ENCODE measurements at regions not wholly inside any gene's neighbourhood (a gene's known extent, or its start where the extent isn't known, plus 50 kb on each side); places are given as distances from the start of the nearest gene placed in this dataset.

DNA sequence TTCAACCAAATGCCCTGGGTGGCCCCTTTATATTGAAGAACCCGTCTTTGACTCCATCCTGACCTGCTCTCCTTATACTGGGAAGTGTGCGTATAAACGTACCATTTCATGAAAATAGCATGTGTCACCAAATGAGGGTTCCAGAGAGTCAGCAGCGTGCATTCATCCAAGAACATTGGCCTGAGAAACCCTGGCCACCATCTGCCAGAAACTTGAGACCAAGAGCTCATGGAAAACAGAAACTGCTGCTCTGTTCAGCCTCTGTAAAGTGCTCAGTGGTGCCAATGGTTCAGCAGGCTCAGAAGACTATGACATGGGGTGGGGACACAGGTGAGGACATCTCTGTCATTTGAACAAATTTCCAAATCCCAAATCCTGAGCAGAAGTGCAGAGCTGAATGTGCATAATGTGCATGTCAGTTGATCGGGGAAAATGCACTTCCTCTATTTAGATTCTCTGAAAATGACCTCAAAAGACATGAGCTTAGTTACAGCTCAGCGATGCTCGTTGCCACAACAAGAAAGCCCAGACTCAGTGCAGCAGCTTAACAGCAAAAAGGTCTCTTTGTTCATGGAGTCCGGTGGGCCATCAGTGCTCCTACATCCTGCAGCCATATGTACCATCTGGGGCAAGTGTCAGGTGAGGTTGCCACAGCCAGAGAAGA, 176.1 kb downstream of the ATPSCKMT start:
- DNase-seq (ENCODE audit: low read depth, low spot score) = no peak

DNA sequence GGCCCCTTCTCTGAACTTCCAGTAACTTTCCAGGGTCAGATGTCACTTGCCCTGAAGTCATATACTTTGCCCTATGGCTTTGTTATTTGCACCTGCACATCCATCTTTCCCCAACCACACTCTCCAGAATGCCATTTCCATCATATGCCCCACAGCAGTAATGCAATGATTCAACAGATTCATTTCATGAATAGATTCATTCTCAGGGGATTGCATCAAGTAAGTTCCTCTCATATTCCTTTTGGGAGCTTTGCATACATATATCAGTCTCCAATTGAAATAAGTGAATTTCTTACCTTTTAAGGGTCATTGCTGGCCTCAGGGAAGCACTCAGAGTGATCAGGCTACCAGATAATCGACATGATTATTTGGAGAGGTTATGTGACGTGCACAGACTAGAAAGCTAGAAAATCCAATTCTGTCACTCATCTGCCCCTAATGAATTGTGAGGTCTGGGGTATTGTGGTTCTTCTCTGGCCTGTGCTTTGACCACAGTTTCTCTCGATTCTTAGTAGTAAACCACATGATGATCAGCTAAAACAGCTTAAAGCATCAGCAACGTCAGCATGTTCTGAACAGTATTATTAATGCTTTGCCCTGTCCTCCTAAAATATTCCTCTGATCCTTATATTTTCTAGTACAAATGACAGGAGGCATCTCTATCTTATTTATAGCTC, 179.9 kb downstream of the ATPSCKMT start:
- no peak for DNase-seq (ENCODE audit: low read depth, low spot score)

DNA sequence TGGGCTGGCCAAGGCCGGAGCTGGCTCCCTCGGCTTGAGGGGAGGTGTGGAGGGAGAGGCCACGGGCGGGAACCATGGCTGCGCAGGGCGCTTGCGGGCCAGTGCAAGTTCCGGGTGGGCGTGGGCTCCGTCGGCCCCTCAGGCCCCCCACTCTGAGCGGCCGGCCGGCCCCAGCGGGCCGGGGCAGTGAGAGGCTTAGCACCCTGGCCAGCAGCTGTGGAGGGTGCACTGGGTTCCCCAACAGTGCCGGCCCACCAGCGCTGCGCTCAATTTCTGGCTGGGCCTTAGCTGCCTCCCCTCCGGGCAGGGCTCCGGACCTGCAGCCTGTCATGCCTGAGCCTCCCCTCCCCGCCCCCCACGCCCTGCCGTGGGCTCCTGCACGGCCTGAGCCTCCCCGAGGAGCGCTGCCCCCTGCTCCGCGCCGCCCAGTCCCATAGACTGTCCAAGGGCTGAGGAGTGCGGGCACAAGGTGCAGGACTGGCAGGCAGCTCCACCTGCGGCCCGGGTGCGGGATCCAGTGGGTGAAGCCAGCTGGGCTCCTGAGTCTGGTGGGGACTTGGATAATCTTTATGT, 184.2 kb downstream of the ATPSCKMT start:
- DNase-seq (ENCODE audit: low read depth, low spot score) = no peak

DNA sequence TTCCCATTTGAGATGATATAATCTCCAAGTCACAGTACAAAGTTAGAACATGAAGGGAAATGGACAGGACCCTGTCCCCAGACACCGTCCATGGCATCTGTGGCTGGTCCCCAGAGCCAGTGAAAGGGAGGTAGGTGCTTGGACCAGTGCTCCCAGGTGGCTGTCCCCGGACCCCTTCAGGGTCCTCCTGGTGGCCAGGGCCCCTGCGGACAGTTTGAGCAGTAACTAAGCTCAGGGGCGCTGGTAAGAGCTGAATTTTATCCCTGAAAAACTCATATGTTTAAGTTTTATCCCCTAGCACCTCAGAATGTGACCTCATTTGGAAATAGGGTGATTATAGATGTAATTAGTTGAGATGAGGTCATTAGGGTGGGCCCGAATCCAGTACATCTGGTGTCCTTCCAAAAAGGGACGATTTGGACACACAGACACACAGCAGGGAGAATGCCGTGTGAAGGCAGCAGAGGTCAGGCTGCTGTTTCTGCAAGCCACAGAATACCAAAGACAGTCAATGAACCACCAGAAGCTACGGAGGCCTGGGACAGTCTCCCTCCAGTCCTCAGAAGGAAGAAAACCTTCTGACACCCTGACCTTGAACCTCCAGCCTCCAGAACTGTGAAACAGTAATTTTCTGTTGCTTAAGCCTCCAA, 185.0 kb downstream of the ATPSCKMT start:
- DNase-seq (ENCODE audit: low read depth, low spot score) = no peak

DNA sequence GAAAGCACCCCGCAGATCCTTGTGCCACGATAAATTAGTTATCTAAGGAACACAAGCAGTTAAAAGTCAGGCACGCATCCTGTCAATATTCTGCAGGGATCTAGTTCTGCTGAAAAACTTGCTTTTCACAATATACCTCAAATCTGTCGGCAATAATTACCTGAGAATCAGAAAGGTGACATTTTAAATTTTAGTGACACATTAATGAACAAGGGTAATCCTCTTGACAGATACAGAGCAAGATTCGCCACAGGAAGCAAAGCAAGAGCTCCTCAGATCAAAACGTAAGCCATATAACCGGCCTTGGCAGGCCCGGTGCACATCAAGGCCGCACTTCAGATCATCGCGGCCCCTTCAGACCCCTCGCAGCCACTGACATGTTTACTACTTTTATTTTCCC, 185.7 kb downstream of the ATPSCKMT start:
- no peak for DNase-seq (ENCODE audit: low read depth, low spot score)

DNA sequence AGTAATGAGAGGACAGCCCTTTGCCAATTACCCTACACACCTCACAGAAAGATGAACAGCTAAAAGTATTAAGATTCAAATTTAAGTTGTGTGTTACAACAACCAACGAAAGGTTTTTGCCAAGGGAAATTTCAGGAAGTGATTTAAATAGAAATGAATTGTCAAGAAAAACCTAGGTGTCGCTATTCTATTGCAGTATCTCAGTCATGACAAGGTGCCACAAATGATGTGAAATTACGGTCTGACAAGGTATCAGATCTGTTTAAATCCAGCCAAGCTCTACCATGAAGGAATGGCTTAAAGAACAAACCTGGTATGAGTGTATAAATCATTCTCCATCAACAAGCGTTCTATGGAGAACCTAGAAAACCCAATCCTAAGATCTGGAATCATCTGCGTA, 189.7 kb downstream of the ATPSCKMT start:
- no peak for DNase-seq (ENCODE audit: low read depth, low spot score)

DNA sequence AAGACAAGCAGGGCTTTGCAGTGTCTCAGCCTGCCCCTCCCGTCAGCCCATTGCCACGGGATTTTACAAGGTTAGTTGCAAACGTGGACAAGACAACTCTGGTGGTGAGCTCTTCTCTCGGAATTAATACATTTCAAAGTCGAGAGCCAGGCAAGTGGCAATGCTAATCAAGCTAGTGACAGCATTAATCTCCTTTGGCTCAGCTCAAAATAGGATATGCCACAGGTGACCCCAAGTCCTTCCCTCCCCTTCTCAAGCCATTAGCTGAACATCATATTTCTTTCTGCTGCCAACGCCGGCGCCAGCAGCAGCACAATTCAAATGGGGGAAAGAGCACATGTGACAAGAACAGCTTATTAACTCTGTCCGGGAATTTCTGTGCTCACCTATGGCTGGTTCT, 190.1 kb downstream of the ATPSCKMT start:
- DNase-seq (ENCODE audit: low read depth, low spot score) = no peak

DNA sequence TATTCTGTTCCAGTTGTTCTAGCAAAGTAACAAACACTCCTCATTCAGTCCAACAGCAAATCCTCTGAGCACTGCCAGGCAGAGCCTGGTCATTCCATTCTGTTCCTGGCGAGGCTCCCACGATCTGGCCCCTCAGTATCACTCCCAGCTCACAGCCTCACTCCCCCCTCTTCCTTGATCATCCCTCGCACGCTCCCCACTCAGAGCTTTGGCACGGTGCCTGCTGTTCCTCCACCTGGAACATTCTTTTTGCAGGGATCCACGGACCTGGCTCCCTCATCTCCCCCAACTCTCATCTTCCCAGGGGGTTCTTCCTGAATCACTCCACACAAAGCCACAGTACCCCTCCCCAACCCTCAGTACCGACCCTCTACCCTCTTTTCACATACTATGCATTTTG, 192.3 kb downstream of the ATPSCKMT start:
- DNase-seq (ENCODE audit: low read depth, low spot score) = no peak

DNA sequence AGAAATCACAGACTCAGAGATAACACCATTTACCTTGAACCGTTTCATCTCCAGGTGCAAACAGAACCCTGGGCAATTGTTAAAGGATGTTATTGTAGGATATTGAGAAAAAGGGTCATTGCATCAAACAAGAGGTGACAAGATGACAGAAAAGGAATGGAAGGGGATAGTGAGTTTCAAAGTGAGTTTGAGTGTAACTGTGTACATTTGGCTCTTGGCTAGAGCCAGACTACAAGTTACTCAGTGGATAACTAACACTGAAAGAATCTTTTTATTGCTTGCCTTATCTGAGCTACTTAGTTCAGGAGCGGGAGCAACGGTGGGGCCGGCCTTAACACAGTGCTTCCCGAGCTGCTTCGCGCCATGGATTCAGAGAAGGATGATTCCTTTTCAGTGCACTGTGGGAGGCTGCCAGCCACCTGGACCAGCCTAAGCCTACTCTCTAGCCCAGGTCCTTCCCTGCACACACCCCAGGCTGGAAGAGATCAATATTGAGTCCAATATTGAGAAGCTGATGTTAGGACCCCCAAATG, 193.4 kb downstream of the ATPSCKMT start:
- DNase-seq (ENCODE audit: low read depth, low spot score) = no peak

DNA sequence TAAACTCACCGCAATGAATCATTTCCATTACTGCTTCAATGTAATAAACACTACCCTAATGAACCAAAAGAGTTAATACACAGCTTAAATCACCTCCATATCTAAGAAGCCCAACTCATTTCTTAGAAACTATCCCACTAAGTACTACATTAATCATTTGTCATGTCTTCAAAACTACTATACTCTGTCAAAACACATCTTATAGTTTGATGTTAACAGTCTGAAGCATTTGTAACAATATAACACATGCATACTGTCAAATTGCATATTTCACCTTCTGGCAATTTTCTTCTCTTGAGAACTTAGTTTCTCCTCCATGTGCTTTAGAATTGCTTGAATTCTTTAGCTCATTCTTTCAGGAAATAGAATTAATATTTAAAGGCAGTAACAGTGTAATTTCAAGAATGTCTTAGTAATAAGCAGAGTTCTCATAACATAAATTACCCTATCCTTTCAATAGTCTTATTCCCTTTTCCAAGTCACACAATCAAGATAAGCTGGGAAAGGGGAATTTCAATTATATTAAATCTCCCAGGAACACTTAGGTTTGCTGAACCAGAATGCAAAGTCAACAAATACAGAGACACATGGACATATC, 199.7 kb downstream of the ATPSCKMT start:
- no peak for DNase-seq (ENCODE audit: low read depth, low spot score)

DNA sequence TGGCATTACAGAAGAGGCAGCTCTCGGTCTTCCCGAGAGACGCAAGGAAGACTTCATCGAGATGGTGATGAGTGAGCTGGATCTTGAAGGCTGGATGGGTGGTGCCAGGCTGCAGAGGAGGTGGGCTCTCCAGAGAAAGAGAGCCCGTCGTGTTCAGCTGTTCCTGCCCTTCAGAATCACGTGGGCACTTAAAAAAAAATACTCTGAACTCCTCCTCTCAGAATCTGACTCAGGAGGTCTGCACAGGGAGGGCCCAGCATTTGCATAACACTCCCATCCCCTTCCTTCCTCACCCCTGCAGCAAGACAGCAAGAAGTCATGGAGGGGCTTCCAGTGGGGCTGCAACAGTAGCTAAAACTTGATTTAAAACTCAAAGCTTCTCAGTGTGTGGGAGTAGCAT, 203.0 kb downstream of the ATPSCKMT start:
- no peak for DNase-seq (ENCODE audit: low read depth, low spot score)

DNA sequence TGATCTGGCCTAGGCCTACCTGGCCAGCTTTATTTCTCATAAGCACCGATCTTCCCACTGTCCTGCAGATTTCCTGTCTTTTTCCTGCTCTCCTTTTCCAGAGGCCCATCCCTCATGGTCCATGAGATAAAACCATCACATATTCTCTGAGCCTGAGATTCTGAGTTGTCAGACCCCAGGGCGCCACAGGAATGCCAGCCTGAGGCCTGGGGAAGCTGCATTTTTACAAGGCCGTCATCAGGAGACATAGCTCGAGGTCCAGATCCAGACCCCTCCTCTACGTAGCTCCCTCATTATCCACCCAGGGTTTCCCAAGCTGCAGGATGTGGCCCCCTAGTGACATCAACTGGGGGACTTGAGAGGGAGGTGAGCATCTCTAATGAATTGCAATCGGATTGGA, 204.3 kb downstream of the ATPSCKMT start:
- no peak for DNase-seq (ENCODE audit: low read depth, low spot score)

DNA sequence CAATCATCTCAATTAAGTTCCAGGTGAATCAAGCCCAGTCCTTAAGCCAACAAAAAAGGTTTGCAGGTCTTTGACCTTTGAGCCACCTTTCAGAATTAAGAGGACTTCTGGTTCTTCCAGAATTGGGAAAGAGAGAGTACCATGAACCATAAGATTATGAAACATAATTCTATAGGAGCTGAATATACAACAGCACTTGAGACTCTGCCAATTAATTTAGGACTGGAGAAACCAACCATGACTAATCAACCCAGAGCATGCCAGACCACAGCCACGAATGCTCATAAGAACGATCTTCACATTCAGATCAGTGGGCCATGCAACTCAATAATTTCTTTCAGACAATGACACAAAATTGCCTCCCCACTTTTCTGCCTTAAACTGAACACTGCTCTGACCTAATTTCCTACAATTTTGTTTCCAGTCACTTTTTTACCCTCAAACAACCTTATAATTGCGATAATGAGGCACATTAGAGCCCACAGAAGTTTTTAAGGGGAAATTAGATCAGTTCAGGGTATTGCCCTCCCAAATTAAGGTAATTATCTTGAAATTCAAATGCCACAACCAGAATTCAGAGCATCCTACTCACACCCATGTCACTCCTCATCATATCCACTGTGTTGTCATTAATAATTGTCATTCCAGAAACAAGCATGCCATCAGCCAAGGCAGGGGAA, 213.4 kb downstream of the ATPSCKMT start:
- no peak for DNase-seq (ENCODE audit: low read depth, low spot score)

DNA sequence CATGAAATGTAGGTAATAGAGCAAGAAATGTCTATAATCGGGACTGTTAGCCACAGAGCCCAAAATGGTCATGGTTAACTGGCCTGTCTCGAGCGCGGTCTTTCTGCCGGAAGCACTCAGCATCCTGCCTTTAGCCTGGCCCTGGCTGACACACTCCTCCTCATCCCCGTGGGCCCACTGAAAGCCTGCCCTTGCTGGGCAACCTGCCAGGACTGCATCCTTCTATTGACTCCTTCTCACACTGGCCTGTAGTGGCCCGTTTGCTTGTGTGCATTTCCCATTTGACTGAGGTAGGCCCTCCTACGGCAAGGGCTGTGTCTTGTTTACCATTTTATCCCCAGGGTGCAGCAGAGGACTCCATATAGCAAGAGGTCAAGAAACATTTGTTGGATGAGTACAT, 215.7 kb downstream of the ATPSCKMT start:
- DNase-seq (ENCODE audit: low read depth, low spot score) = no peak

DNA sequence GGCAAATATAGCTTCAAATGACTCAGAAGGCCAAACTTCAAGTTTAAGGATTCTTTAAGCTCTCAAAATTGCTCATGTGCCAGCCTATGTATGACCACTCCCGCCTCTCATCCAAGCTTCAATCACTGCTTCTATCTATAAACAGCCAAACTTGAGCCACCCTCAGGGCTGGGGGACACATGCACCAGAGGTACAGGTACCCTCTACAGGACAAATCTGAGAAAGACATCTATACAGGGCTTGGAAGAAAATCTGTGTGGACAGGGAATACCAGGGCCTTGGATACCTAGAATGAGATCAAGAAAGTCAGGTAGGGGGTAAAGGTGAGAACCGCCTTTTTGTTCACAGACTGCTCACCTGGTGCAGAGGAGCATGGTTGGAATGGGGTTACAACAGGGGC, 217.9 kb downstream of the ATPSCKMT start:
- DNase-seq (ENCODE audit: low read depth, low spot score) = no peak

DNA sequence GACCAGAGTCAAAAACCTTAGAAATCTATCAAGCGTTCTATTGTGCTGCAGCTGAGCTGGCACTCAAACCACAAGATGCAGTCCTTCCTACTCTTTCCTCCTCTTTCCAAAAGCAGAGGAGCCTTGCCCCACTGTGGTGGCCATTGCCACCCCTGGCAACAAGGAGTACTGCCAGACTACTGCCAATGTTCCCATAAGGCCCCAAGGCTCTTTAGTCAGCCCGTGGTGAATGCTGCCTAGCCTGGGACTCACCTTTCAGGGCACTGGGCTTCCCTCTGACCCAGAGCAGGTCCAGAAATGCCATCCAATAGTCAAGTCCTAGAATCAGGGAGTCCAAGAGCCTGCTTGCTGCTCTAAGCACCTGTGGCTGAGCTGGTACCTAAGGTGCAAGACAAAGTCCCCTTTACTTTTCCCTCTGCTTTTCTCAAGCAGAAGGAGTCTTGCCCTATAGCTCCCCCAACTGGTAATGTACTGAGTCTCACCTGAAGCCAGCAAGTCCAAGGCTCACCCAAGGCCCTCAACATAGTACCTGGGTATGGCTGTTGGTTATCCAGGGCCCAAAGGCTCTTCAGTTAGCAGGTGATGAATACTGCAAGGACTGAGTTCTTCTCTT, 219.4 kb downstream of the ATPSCKMT start:
- no peak for DNase-seq (ENCODE audit: low read depth, low spot score)

DNA sequence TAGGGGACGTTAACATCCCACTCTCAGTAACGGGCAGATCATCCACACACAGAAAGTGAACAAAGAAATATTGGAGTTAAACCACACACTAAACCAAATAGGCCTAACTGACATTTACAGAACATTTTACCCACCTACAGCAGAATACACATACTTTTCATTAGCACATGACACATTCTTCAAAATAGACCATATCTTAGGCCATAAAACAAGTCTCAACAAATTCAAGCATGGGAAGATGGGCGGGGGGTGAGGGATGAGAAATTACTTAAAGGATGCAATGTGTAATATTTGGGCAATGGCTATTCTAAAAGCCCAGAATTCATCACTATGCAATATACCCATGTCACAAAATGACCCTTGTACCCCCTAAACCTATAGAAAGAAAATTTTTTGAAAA, 226.2 kb downstream of the ATPSCKMT start:
- DNase-seq (ENCODE audit: low read depth, low spot score) = no peak

DNA sequence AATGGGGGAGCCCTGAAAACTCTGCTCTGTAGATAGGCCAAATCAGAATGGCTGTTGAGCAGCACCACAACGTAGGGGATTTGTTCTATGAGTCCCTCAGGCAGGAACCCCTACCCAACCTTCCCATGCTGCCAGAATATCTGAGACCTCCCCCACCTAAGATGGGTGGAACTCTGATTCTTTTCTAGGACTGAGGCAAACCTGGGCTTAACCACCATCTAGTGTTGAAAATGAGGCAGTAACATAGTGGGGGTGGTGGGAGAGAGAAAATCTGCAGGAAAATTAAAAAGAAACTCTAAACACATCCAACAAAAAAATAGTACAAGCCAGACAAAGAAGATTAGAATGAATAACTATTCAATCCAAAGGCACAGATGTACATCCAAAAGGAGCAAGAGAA, 228.4 kb downstream of the ATPSCKMT start:
- no peak for DNase-seq (ENCODE audit: low read depth, low spot score)

DNA sequence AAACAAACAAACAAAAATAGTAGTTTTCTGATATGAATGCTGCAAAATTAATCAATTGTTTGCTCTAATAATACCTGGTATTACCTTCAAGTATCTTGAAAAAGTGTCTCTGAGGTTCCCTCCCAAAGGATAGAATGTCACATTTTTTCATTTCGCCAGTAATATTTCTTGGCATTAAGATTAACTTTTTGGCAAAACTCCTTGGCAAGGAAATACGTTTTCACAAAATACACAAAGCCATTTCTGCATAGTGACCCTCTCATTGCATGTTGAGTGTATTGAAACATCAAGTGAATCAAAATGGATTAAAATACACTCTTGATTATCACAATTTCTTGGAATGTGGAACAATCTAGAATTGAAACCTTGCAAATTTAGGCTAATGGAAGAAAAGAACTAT, 230.5 kb downstream of the ATPSCKMT start:
- DNase-seq (ENCODE audit: low read depth, low spot score) = no peak

DNA sequence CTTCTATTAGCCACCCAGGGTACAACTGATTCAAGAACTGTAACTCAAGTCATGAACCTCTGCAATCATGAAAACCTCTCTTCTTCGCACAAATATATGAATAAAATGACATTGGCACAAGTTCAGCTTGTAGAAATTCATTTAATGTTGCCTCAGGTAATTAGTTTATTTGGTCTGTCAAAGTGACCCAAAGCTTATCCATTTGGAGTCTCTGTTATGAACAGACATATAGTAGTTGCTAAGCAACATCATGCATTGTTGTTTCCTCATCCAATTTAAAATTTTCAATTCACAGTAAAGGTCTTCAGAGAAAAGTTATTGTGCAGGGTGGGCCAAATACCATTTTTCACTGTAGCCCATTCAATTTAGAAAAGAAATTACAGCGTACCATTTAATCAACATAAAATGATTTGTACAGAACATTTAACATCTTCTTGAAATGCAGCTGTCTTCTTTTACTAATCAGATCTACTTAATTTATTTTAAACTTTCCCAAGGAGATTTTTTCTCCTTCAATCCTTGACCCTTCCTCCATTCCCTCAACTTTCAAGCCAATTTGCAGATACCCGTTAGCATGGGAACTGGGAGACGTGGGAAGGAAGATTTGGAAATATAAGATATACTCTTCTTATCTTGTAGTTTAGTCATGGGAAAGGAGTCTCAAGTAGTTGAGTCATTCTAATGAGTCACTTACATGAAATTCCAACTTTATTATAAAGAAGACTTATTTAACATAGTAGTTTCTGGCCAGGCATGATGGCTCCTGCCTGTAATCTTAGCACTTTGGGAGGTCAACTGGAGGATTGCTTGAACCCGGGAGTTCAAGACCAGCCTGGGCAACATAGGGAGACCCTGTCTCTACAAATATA, 231.3 kb downstream of the ATPSCKMT start:
- DNase-seq (ENCODE audit: low read depth, low spot score) = no peak

Measured in brain pericyte (primary cell).